Glutamatergic neuron (in vitro differentiated cells): ENCODE measurements at regions not wholly inside any gene's neighbourhood (a gene's known extent, or its start where the extent isn't known, plus 50 kb on each side); places are given as distances from the start of the nearest gene placed in this dataset.

Source experiments
- DNase-seq: peaks from one replicate; pipeline ENCODE4 v3.0.0; 2022
- H3K27ac Mint-ChIP-seq: one replicate; pipeline ENCODE4 v1.8.0; 2020; ENCODE audit warnings: mild to moderate bottlenecking, mixed read lengths, inconsistent platforms; ENCODE audit not compliant: unreplicated experiment
- H3K27me3 Mint-ChIP-seq: one replicate; pipeline ENCODE4 v1.8.0; 2020; ENCODE audit warnings: mild to moderate bottlenecking, moderate library complexity, mixed read lengths, inconsistent platforms; ENCODE audit not compliant: unreplicated experiment
- H3K36me3 Mint-ChIP-seq: one replicate; pipeline ENCODE4 v1.8.0; 2020; ENCODE audit warnings: mild to moderate bottlenecking, mixed read lengths, inconsistent platforms; ENCODE audit not compliant: unreplicated experiment
- H3K4me1 Mint-ChIP-seq: one replicate; pipeline ENCODE4 v1.8.0; 2020; ENCODE audit warnings: mild to moderate bottlenecking, low read depth, mixed read lengths, inconsistent platforms; ENCODE audit not compliant: unreplicated experiment
- H3K4me3 Mint-ChIP-seq: one replicate; pipeline ENCODE4 v1.8.0; 2020; ENCODE audit warnings: mild to moderate bottlenecking, mixed read lengths, inconsistent platforms; ENCODE audit not compliant: unreplicated experiment
- H3K9me3 Mint-ChIP-seq: one replicate; pipeline ENCODE4 v1.8.0; 2020; ENCODE audit warnings: mild to moderate bottlenecking, moderate library complexity, mixed read lengths, inconsistent platforms; ENCODE audit not compliant: unreplicated experiment
- TF ChIP-seq, protein P1 (sequence below): fragments of 200-600 bp; sonication (generic); IDR thresholded peaks from one replicate; pipeline ENCODE4 v1.5.0; 2021; ENCODE audit not compliant: partially characterized antibody, unreplicated experiment

GRCh38 chr10:130464426-130464825 is 328.2 kb downstream of the GLRX3 start:
- TF ChIP-seq, protein P1, sequence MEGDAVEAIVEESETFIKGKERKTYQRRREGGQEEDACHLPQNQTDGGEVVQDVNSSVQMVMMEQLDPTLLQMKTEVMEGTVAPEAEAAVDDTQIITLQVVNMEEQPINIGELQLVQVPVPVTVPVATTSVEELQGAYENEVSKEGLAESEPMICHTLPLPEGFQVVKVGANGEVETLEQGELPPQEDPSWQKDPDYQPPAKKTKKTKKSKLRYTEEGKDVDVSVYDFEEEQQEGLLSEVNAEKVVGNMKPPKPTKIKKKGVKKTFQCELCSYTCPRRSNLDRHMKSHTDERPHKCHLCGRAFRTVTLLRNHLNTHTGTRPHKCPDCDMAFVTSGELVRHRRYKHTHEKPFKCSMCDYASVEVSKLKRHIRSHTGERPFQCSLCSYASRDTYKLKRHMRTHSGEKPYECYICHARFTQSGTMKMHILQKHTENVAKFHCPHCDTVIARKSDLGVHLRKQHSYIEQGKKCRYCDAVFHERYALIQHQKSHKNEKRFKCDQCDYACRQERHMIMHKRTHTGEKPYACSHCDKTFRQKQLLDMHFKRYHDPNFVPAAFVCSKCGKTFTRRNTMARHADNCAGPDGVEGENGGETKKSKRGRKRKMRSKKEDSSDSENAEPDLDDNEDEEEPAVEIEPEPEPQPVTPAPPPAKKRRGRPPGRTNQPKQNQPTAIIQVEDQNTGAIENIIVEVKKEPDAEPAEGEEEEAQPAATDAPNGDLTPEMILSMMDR = no peak
- Mint-ChIP-seq H3K27ac (no peak overlapping the region), H3K4me3 (no peak overlapping the region), H3K27me3 (peaks cover 8% of the 10 kb centered on the region), H3K36me3 (peaks cover 5% of the 10 kb centered on the region), H3K4me1 (no peaks in the 10 kb centered on the region), H3K9me3 (peaks cover 6% of the 10 kb centered on the region)
- DNase-seq = no peak

DNA sequence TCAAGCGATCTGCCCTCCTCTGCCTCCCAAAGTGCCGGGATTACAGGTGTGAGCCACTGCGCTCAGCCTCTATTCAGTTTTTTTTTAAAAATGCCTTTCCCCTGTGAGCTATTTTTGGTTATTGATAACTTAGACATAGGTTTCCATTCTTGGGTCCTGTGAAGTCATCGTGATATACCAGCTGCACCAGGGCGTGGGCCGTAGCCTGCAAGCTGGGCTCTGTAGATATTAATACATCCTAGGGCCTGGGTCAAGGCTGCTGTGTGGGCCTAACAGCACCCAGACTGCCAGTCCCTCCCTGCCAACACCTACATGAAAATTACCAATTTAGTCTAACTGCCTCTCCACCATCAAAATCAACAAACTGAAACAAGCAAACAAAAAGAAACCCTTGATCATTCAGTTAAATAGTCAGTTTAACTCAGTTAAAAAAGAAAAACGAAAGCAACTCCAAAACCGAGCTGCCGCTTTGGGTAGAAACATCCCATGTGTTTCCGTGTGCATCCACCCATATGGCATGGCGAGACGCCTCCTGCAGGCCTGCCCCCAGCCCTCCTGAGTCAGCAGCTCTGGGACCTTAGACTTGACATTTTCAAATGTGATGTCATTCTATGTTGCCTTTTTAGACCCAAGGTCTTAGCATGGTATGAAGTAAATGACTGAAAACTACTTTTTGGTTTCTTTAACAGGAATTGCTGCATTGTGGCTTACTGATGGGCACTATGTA is 330.2 kb downstream of the GLRX3 start:
- Mint-ChIP-seq H3K27me3 (peaks cover 10% of the 10 kb centered on the region), H3K9me3 (peaks cover 6% of the 10 kb centered on the region), H3K27ac (no peak overlapping the region), H3K4me3 (no peak overlapping the region), H3K36me3 (peaks cover 5% of the 10 kb centered on the region), H3K4me1 (no peaks in the 10 kb centered on the region)
- DNase-seq = no peak
- TF ChIP-seq, protein P1 = no peak

GRCh38 chr10:130470286-130470685 is 334.1 kb downstream of the GLRX3 start:
- Mint-ChIP-seq H3K27me3 (peaks cover 6% of the 10 kb centered on the region), H3K27ac (no peak overlapping the region), H3K4me3 (no peak overlapping the region), H3K4me1 (no peaks in the 10 kb centered on the region), H3K36me3 (peaks cover 8% of the 10 kb centered on the region), H3K9me3 (peaks cover 12% of the 10 kb centered on the region)
- TF ChIP-seq, protein P1 = no peak
- DNase-seq = no peak

GRCh38 chr10:130470973-130471372 is 334.8 kb downstream of the GLRX3 start:
- no peak for DNase-seq
- no peak overlapping the region for H3K27ac Mint-ChIP-seq
- no peaks in the 10 kb centered on the region for H3K4me1 Mint-ChIP-seq
- peaks cover 6% of the 10 kb centered on the region for H3K27me3 Mint-ChIP-seq
- peaks cover 8% of the 10 kb centered on the region for H3K36me3 Mint-ChIP-seq
- peaks cover 12% of the 10 kb centered on the region for H3K9me3 Mint-ChIP-seq
- H3K4me3 Mint-ChIP-seq = no peak overlapping the region
- TF ChIP-seq, protein P1 = no peak

DNA sequence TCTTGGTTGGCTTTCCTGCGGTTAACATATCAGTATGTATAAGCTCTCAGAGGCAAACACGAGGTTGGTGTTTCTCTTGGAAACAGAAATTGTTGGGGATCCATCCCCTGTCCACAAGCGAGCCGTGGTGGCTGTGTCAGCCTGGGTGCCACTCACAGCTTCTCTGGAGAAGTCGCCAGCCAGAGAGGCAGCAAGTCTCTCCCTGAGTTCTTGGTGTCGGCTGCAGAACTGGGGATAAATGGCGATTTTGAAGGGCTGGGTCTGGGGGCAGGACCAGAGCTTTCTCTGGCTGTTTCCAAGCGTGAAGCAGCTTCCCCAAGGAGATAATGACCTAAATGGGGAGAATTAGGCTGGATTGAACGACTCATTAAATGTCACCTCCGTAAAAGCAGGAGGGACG is 335.3 kb downstream of the GLRX3 start:
- DNase-seq = no peak
- Mint-ChIP-seq H3K36me3 (peaks cover 8% of the 10 kb centered on the region), H3K4me3 (no peak overlapping the region), H3K9me3 (peaks cover 12% of the 10 kb centered on the region), H3K27ac (no peak overlapping the region), H3K27me3 (peaks cover 6% of the 10 kb centered on the region), H3K4me1 (no peaks in the 10 kb centered on the region)
- TF ChIP-seq, protein P1 = no peak
